Inflammatory macrophage (primary cell): ENCODE measurements at regions not wholly inside any gene's neighbourhood (a gene's known extent, or its start where the extent isn't known, plus 50 kb on each side); places are given as distances from the start of the nearest gene placed in this dataset.

ENCODE experiments used
- DNase-seq, 2 donors: peaks; one replicate each; pipeline ENCODE4 v3.0.0-alpha.2; 2020 to 2022

DNA sequence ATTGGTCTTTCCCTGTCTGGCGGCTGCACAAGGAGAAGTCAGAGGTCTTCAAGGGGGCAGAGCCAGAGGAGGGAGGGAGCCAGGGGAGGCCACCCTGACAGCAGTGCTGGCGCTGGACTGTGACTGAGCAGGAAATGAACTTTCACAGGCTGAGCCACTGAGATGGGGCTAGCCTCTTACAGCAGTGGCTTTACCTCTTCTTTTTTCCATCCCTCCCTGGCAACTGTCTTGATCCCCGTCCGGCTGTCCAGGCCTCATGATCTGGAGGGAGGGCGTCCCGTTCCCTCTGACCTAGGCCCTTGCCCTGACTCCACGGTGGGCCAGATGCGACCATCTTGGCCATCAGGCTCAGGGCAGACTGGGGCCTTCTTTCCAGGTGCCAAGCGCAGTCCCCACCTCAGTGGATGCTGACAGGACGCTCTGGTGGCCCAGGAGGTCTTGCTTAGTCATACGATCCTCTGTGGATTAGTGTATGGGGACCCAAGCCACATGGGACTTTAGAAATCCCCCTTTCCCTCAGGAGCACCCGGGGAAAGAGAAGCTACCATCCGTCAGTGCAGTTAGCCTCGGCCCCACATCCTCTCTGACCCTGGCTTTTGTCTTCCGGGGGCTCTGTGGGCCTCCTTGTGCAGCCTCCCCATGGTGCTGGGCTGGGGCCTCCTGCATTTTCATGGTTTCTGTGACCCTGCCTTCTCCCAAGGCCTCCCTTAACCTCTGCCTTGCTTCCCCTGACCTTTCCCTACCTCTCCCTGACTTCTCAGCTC, 57.4 kb upstream of the CCDC167 start:
- no peak for DNase-seq

DNA sequence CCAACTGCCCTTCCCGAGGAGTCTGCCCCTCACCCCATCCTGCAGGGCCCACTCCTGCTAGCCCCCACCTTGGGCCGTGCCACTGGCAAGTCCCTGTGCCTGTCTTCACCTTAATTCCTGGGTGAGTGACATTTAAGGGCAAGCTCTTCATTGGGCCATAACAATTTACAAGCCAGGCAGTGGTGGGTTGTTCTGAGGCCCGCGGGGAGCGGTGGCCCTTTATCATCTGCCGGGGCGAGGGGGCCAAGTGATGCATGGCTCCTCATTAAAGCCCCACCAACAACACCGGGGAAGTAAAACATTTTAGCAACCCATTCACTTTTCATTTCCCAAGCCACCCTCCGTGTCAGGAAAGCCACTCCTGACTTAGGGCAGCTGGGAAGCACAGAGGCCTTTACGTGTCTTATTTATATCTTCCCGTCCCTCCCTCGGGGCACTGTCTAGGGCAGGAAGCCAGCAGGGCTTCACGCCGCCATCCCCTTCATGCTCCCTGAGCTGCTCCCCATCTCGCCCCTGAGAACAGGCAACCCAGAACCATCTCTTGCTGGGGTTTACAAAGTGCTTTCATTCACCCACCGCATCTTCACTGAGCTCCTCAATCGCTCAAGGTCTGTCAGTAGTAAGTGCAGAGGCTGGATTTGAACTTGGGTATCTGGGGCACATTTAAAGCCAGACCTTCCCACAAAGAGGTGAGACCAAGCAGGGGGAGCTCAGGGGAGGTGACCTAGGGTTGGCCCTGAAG, 55.5 kb upstream of the CCDC167 start:
- no peak for DNase-seq

DNA sequence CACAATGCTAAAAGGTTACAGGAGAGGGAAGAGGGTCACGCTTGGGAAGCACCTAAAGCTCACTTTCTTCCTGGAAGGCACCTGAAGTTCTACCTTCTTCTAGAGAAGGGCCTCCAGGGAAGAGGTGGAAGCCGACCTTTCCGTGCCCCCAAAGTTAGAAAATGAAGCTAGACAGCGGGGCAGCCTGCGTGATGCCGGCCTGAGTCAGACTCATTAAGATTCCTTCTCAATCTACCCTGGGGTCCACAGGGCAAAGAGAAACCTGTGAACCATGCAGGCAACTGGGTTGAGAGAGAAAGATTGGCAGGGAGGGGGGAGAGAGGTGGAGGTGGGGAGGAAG, 54.8 kb upstream of the CCDC167 start:
- no peak for DNase-seq

DNA sequence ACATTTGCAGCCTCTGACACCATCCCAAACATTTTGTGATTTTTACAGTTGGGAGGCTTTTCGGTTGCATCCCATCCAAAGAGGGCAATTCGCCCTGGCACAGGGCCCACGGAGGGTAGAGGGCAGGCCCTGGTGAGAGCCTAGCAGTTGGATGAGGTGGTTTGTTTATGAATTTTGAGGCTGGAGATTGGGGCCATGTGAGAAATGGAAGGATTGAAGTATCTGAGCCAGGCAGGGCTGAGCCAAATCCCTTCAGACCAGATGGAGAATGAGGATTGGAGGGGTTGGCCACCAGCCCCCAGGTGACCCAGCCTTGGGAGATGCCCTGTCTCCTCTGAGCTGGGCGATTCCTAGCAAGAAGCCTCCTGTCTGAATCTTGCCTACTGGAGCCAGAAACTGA, 52.6 kb upstream of the CCDC167 start:
- no peak for DNase-seq

DNA sequence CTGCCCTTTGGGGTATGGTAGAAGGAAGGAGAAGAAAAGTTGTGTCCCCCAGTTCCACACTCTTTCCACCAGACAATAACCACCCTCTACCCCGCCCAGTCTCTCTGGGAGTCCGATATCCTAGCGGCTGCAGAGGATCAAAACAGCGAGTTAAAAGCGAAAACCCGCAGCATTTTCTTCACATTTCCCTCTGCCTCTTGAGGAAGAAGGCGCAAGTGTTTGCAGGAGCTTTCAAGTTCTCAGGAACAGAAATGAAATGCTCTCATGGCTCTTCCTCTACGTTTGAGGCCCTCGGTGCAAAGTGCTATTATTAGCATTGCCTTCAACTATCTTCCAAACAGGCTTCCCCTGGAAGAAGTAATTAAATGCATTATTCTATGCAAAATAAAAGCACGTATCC, 52.2 kb upstream of the CCDC167 start:
- no peak for DNase-seq

DNA sequence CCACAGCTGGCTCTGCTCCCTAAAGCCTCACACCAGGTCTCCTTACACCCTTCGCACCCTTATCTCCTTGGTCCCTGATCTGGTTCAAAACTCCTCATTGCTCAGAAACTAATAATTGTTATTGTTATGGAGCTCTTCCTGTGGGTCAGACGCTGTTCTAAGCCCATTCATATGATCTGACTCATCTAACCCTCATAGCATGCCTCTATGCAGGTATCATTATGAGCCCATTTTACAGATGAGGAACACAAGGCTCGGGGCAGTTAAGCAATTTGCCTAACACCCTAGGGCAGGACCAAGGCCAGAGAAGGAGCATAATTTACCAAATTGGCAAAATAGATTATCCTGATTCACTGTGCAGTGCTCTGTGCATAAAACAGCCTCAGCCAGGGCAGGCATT, 51.8 kb upstream of the CCDC167 start:
- no peak for DNase-seq

DNA sequence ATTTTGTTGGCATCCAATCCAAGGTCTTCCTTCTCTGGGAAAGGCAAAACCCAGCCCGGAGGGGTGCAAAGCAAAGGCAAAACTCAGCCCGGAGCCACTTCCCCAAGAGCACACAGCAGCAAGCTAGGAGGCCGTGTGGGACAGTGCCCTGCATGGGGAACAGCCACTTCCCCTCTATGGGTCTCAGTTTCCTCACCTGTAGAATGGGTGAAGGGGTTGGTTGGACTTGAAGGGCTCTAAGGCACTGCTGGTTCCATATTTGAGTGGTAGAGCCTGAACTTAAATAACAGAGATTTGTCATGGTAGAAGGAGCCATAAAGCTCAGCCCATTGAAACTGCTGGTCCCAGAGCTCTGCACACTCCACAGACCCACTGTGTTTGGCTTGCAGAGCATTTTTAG, 51.3 kb upstream of the CCDC167 start:
- DNase-seq: no peak

DNA sequence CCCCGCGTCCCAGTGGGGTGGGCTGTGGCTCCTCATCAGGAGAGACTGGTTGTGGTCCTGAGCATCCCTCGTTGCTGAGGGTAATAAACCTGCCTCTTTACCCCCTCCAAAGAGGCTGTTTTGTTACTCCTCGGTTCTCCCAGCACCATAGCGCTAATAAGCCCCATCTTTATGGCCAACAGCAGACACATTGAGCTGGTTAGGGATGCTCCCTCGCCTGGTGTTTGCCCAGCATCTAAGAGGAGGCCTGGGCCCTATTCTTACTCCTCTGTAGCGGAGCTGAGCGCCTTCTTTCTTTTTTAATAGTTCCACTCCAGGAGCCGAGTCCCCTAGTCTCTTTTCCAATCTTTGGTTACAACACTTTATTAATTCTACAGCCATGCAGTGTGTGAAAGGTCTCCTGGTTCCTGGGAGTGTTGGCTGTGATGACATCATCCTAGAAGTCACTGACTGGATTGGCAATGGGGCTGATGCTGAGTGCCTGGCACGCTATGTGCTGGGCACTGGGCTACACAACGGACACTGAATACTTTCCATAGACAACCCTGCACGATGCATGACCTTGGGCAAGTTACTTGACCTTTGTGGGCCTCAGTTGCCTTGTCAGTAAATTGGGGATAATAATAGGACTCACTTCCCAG, 50.6 kb upstream of the CCDC167 start:
- DNase-seq: no peak

DNA sequence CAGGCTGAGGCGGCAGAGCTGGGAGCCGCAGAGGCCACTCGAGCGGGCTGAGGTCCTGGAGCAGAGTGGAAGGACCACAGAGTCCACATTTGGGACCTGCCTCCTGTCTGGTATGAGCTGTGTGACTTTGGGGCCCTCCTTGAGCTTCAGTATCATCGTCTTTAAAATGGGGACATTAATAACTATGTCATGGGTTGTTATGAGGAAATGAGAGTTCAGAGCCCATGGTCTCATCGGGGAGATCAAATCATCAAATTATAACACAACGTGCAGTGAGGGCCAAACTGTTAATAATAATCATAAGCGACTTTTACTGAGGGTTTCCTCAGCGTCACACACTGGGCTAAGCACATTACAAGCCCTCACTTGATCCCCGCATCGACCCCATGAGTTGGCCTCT, 49.9 kb upstream of the CCDC167 start:
- no peak for DNase-seq
